H1 (cell line): ENCODE measurements at regions not wholly inside any gene's neighbourhood (a gene's known extent, or its start where the extent isn't known, plus 50 kb on each side); places are given as distances from the start of the nearest gene placed in this dataset.

ENCODE experiments used
- CTCF ChIA-PET: fragments of 300-600 bp; sonication (Branson Sonifier 250); formaldehyde crosslinking; loops from one replicate; lab custom pipeline; 2021; ENCODE audit not compliant: partially characterized antibody; lab: Charles Lee
- POLR2A ChIA-PET: fragments of 300-600 bp; sonication (Branson Sonifier 250); formaldehyde crosslinking; loops from one replicate; lab custom pipeline; 2021; ENCODE audit warnings: inconsistent platforms; ENCODE audit not compliant: partially characterized antibody; lab: Charles Lee
- DNase-seq, 2 experiments: peaks; one replicate each; pipeline versions ENCODE4 v3.0.0 to v3.0.0-alpha.2; 2010 to 2022; ENCODE audit warnings: low spot score in 2 of 2, low read depth in 1 of 2, mixed read lengths in 1 of 2
- FAIRE-seq: peaks from 2 replicates; lab custom pipeline; 2011; peaks lifted over from hg19 to GRCh38; lab: Jason Lieb, UNC
- H2AFZ ChIP-seq: 2 replicates; pipeline ENCODE4 v1.8.1; 2012; ENCODE audit warnings: low read length, inconsistent platforms
- H2AK5ac ChIP-seq: 2 replicates; pipeline ENCODE4 v1.6.1; 2013; ENCODE audit warnings: low read depth, low read length
- H2BK120ac ChIP-seq: replicated peaks from 2 replicates; pipeline ENCODE3; 2013; ENCODE audit warnings: low read depth, low read length, inconsistent platforms
- H2BK12ac ChIP-seq: 2 replicates; pipeline ENCODE4 v1.6.1; 2013; ENCODE audit warnings: low read depth, low read length
- H2BK15ac ChIP-seq: 2 replicates; pipeline ENCODE4 v1.6.1; 2013; ENCODE audit warnings: low read length
- H2BK20ac ChIP-seq: 2 replicates; pipeline ENCODE4 v1.6.1; 2013; ENCODE audit warnings: low read length
- H2BK5ac ChIP-seq: 2 replicates; pipeline ENCODE4 v1.6.1; 2013; ENCODE audit warnings: low read depth, low read length
- H3K14ac ChIP-seq: 2 replicates; pipeline ENCODE4 v1.6.1; 2013; ENCODE audit warnings: inconsistent platforms; ENCODE audit not compliant: insufficient read length
- H3K18ac ChIP-seq: 2 replicates; pipeline ENCODE4 v1.6.1; 2013; ENCODE audit warnings: low read length; ENCODE audit errors: extremely low read depth
- H3K23ac ChIP-seq: 2 replicates; pipeline ENCODE4 v1.6.1; 2013; ENCODE audit warnings: inconsistent platforms; ENCODE audit not compliant: insufficient read length
- H3K23me2 ChIP-seq: 2 replicates; pipeline ENCODE4 v1.6.1; 2013; ENCODE audit warnings: low read depth, low read length
- H3K27ac ChIP-seq: 2 replicates; pipeline ENCODE4 v1.6.1; 2011; ENCODE audit warnings: low read depth, low read length, inconsistent platforms
- H3K27me3 ChIP-seq, 4 experiments: replicated peaks in 1 of 4; 1 replicate in 1 of 4; 2 replicates in 3 of 4; pipeline versions ENCODE4 v1.6.1 to v1.8.1; 2011 to 2013; ENCODE audit warnings: low read length in 3 of 4, mild to moderate bottlenecking in 3 of 4, inconsistent platforms in 2 of 4, mixed read lengths in 2 of 4, moderate library complexity in 1 of 4; ENCODE audit not compliant: control insufficient read depth in 3 of 4, insufficient read depth in 3 of 4; ENCODE audit errors: extremely low read depth in 1 of 4
- H3K36me3 ChIP-seq, 4 experiments: 2 replicates each; pipeline versions ENCODE4 v1.6.1 to v1.8.1; 2011 to 2013; ENCODE audit warnings: mild to moderate bottlenecking in 4 of 4, low read length in 3 of 4, moderate library complexity in 2 of 4, control low read depth in 1 of 4, inconsistent platforms in 1 of 4; ENCODE audit not compliant: insufficient read depth in 4 of 4, control insufficient read depth in 2 of 4
- H3K4ac ChIP-seq: replicated peaks from 2 replicates; pipeline ENCODE3; 2013; ENCODE audit warnings: low read length, low read depth, mixed read lengths, inconsistent platforms; ENCODE audit not compliant: insufficient read length
- H3K4me1 ChIP-seq, 4 experiments: replicated peaks in 1 of 4; 1 replicate in 1 of 4; 2 replicates in 3 of 4; pipeline versions ENCODE4 v1.6.1 to v1.8.1; 2011 to 2013; ENCODE audit warnings: low read length in 3 of 4, inconsistent platforms in 2 of 4, mixed read lengths in 1 of 4; ENCODE audit not compliant: insufficient read depth in 4 of 4, control insufficient read depth in 3 of 4
- H3K4me2 ChIP-seq, 2 experiments: 2 replicates each; pipeline versions ENCODE4 v1.6.1 to v1.8.1; 2011 to 2013; ENCODE audit warnings: low read depth in 2 of 2, low read length in 2 of 2, control low read depth in 1 of 2, inconsistent platforms in 1 of 2, mild to moderate bottlenecking in 1 of 2; ENCODE audit not compliant: insufficient read depth in 1 of 2
- H3K4me3 ChIP-seq, 4 experiments: fragments of 200-600, 300-600 bp in 1 of 4; sonication (generic), shearing (Covaris generic), sonication (Bioruptor Twin) in 1 of 4; 2 replicates each; pipeline versions ENCODE4 v1.5.1 to v1.8.1; 2011 to 2016; ENCODE audit warnings: low read length in 4 of 4, low read depth in 3 of 4, control low read depth in 2 of 4, inconsistent platforms in 2 of 4, mild to moderate bottlenecking in 2 of 4, mixed read lengths in 1 of 4, moderate library complexity in 1 of 4; ENCODE audit not compliant: insufficient read depth in 2 of 4; ENCODE audit errors: extremely low read depth in 1 of 4
- H3K56ac ChIP-seq: replicated peaks from 2 replicates; pipeline ENCODE3; 2013; ENCODE audit warnings: low read depth, mild to moderate bottlenecking, mixed read lengths, low read length, inconsistent platforms; ENCODE audit not compliant: insufficient read length
- H3K79me1 ChIP-seq: 2 replicates; pipeline ENCODE4 v1.6.1; 2013; ENCODE audit warnings: low read depth, low read length, control low read depth
- H3K79me2 ChIP-seq, 2 experiments: 2 replicates each; pipeline versions ENCODE4 v1.6.1 to v1.8.1; 2012 to 2013; ENCODE audit warnings: low read length in 2 of 2, mild to moderate bottlenecking in 2 of 2, inconsistent platforms in 1 of 2; ENCODE audit not compliant: insufficient read depth in 2 of 2, control insufficient read depth in 1 of 2
- H3K9ac ChIP-seq, 4 experiments: replicated peaks in 1 of 4; 1 replicate in 1 of 4; 2 replicates in 3 of 4; pipeline versions ENCODE4 v1.6.1 to v1.8.1; 2011 to 2013; ENCODE audit warnings: low read depth in 3 of 4, low read length in 3 of 4, control low read depth in 2 of 4, mild to moderate bottlenecking in 2 of 4, moderate library complexity in 2 of 4, inconsistent platforms in 1 of 4; ENCODE audit errors: extremely low read depth in 1 of 4
- H3K9me3 ChIP-seq, 2 experiments: 2 replicates each; pipeline versions ENCODE4 v1.6.1 to v1.8.1; 2012 to 2013; ENCODE audit warnings: mild to moderate bottlenecking in 2 of 2, moderate library complexity in 2 of 2, control low read depth in 1 of 2, inconsistent platforms in 1 of 2, low read depth in 1 of 2, low read length in 1 of 2, mixed read lengths in 1 of 2; ENCODE audit not compliant: insufficient read depth in 2 of 2
- H4K20me1 ChIP-seq, 2 experiments: replicated peaks in 1 of 2; 2 replicates each; pipeline versions ENCODE3 to v1.8.1; 2011 to 2013; ENCODE audit warnings: inconsistent platforms in 2 of 2, low read length in 2 of 2, mild to moderate bottlenecking in 1 of 2; ENCODE audit not compliant: insufficient read depth in 2 of 2, control insufficient read depth in 1 of 2
- H4K5ac ChIP-seq: 2 replicates; pipeline ENCODE4 v1.6.1; 2013; ENCODE audit warnings: low read length, low read depth, mixed read lengths, inconsistent platforms; ENCODE audit not compliant: insufficient read length
- H4K8ac ChIP-seq: 2 replicates; pipeline ENCODE4 v1.8.0; 2013; ENCODE audit warnings: mild to moderate bottlenecking, moderate library complexity, low read length, inconsistent platforms; ENCODE audit not compliant: insufficient read depth; ENCODE audit errors: extremely low read depth
- H4K91ac ChIP-seq: replicated peaks from 2 replicates; pipeline ENCODE3; 2013; ENCODE audit warnings: low read length, mixed read lengths, inconsistent platforms; ENCODE audit not compliant: insufficient read length
- CTBP2 ChIP-seq: IDR thresholded peaks from 2 replicates; pipeline ENCODE4 v1.7.0; 2011; ENCODE audit warnings: borderline replicate concordance, mild to moderate bottlenecking, moderate library complexity, mixed read lengths, low read length; ENCODE audit not compliant: insufficient read depth, insufficient read length
- SIRT6 ChIP-seq: IDR thresholded peaks from one replicate; pipeline ENCODE4 v1.7.1; 2012; ENCODE audit warnings: low read length, inconsistent platforms
- WGBS, 2 experiments: shearing (Covaris generic) in 1 of 2; methylation state at CpG; one replicate each; pipeline versions ENCODE4 v1.1.6 to v1.1.7; 2013 to 2015; ENCODE audit warnings: low lambda C conversion rate in 2 of 2, mixed read lengths in 2 of 2, inconsistent platforms in 1 of 2, low coverage in 1 of 2, missing lambda C conversion rate in 1 of 2; ENCODE audit not compliant: insufficient replicate concordance in 2 of 2, insufficient coverage in 1 of 2, insufficient read length in 1 of 2; ENCODE audit errors: extremely low coverage in 1 of 2, missing lambda C conversion rate in 1 of 2; 5-methylcytosine and 5-hydroxymethylcytosine counted together

- CTCF ChIA-PET, result no interaction called here
- Histone ChIP-seq H4K5ac (no peak overlapping the region), H4K20me1 (no peaks in the 10 kb centered on the region), H3K23ac (no peak overlapping the region), H2AK5ac (no peak overlapping the region), H3K9ac (no peak overlapping the region), H3K27me3 (no peaks in the 10 kb centered on the region), H3K79me1 (no peaks in the 10 kb centered on the region), H3K56ac (no peak overlapping the region), H3K79me2 (no peaks in the 10 kb centered on the region), H3K4me3 (no peak overlapping the region), H2BK120ac (no peak overlapping the region), H3K27ac (no peak overlapping the region), H2AFZ (no peak overlapping the region), H2BK20ac (no peak overlapping the region), H4K8ac (no peak overlapping the region), H2BK5ac (no peak overlapping the region), H3K36me3 (no peaks in the 10 kb centered on the region), H3K4ac (no peak overlapping the region), H3K4me1 (no peaks in the 10 kb centered on the region), H3K23me2 (no peaks in the 10 kb centered on the region), H2BK15ac (no peak overlapping the region), H3K14ac (no peak overlapping the region), H3K9me3 (no peaks in the 10 kb centered on the region), H3K18ac (no peak overlapping the region), H3K4me2 (no peak overlapping the region), H2BK12ac (no peak overlapping the region), H4K91ac (no peak overlapping the region)
- TF ChIP-seq CTBP2 (no peak), SIRT6 (no peak)
- no peak for FAIRE-seq
- no peak for DNase-seq
- POLR2A ChIA-PET, result no interaction called here
- WGBS, 2 experiments, result 50% methylated on average over 2 of the region's 2 CpGs; no CpG with 5 or more reads in 1 of the 2 experiments
Observed at GRCh38 chr3:34727700-34728099, 911.6 kb upstream of the ARPP21 start.
